WTC11 (cell line): ENCODE measurements at regions not wholly inside any gene's neighbourhood (a gene's known extent, or its start where the extent isn't known, plus 50 kb on each side); places are given as distances from the start of the nearest gene placed in this dataset.

Experiments
- ATAC-seq: fragments of 200-7000 bp; cut with Tn5 transposase; 2 replicates; pipeline ENCODE4 v1.10.0; 2021; ENCODE audit warnings: mild to moderate bottlenecking, moderate library complexity
- CTCF ChIA-PET: fragments of 300-600 bp; sonication (Branson Sonifier 250); formaldehyde crosslinking; loops from one replicate; lab custom pipeline; 2021; ENCODE audit warnings: antibody characterized with exemption; lab: Charles Lee
- POLR2A ChIA-PET: fragments of 350-600 bp; sonication (Branson Sonifier 250); formaldehyde crosslinking; loops from one replicate; lab custom pipeline; 2021; ENCODE audit warnings: antibody characterized with exemption; lab: Charles Lee
- DNase-seq: peaks from one replicate; pipeline ENCODE4 v3.0.0; 2021; ENCODE audit warnings: low spot score
- H3K27ac Mint-ChIP-seq: 2 replicates; pipeline ENCODE4 v1.8.0; 2021; ENCODE audit warnings: mixed read lengths
- H3K27me3 Mint-ChIP-seq: 2 replicates; pipeline ENCODE4 v1.8.0; 2021; ENCODE audit warnings: low read depth, mild to moderate bottlenecking, moderate library complexity, mixed read lengths
- H3K36me3 Mint-ChIP-seq: 2 replicates; pipeline ENCODE4 v1.8.0; 2021; ENCODE audit warnings: mixed read lengths
- H3K4me1 Mint-ChIP-seq: 2 replicates; pipeline ENCODE4 v1.8.0; 2022; ENCODE audit warnings: mixed read lengths
- H3K4me3 Mint-ChIP-seq: 2 replicates; pipeline ENCODE4 v1.8.0; 2021; ENCODE audit warnings: mild to moderate bottlenecking, moderate library complexity, mixed read lengths
- H3K9me3 Mint-ChIP-seq: 2 replicates; pipeline ENCODE4 v1.8.0; 2021; ENCODE audit warnings: mixed read lengths
- ATF1 ChIP-seq: sonication (generic); formaldehyde crosslinking; IDR thresholded peaks from 2 replicates; pipeline ENCODE4 v1.8.1; 2023; ENCODE audit warnings: mild to moderate bottlenecking, moderate library complexity, missing genetic modification reagents
- CDX4 ChIP-seq: fragments of 250-450 bp; sonication (Bioruptor Pico); IDR thresholded peaks from 2 replicates; pipeline ENCODE4 v1.9.0; 2021; ENCODE audit warnings: moderate library complexity, mild to moderate bottlenecking, inconsistent platforms, borderline replicate concordance
- CTCF ChIP-seq: fragments of 200-600 bp; IDR thresholded peaks from 2 replicates; pipeline ENCODE4 v1.8.0; 2022; ENCODE audit warnings: antibody characterized with exemption
- FOXP1 ChIP-seq: sonication (generic); formaldehyde crosslinking; IDR thresholded peaks from 2 replicates; pipeline ENCODE4 v1.8.0; 2022; ENCODE audit warnings: missing genetic modification reagents, mild to moderate bottlenecking, moderate library complexity, borderline replicate concordance
- HMGA2 ChIP-seq: fragments of 250-450 bp; sonication (Bioruptor Pico); IDR thresholded peaks from 2 replicates; pipeline ENCODE4 v1.4.0; 2021; ENCODE audit warnings: mild to moderate bottlenecking, moderate library complexity
- KAT7 ChIP-seq: sonication (generic); formaldehyde crosslinking; IDR thresholded peaks from 2 replicates; pipeline ENCODE4 v1.8.1; 2023; ENCODE audit warnings: missing genetic modification reagents, mild to moderate bottlenecking, borderline replicate concordance
- NFYB ChIP-seq: sonication (generic); formaldehyde crosslinking; conservative IDR thresholded peaks from 2 replicates; pipeline ENCODE4 v1.8.0; 2022; ENCODE audit warnings: low read depth, missing genetic modification reagents
- OVOL2 ChIP-seq: fragments of 250-450 bp; sonication (Bioruptor Pico); IDR thresholded peaks from 2 replicates; pipeline ENCODE4 v1.9.0; 2021; ENCODE audit warnings: mild to moderate bottlenecking, borderline replicate concordance
- SOX15 ChIP-seq: fragments of 250-450 bp; sonication (Bioruptor Pico); IDR thresholded peaks from 2 replicates; pipeline ENCODE4 v1.9.0; 2021; ENCODE audit warnings: mild to moderate bottlenecking
- USF1 ChIP-seq: sonication (generic); formaldehyde crosslinking; IDR thresholded peaks from 2 replicates; pipeline ENCODE4 v1.8.0; 2022; ENCODE audit warnings: mild to moderate bottlenecking, missing genetic modification reagents
- ZBTB43 ChIP-seq: sonication (generic); formaldehyde crosslinking; IDR thresholded peaks from 2 replicates; pipeline ENCODE4 v1.8.1; 2023; ENCODE audit warnings: mild to moderate bottlenecking, missing genetic modification reagents
- ZNF232 ChIP-seq: sonication (generic); formaldehyde crosslinking; IDR thresholded peaks from 2 replicates; pipeline ENCODE4 v1.8.0; 2022; ENCODE audit warnings: mild to moderate bottlenecking, missing genetic modification reagents
- ZNF317 ChIP-seq: sonication (generic); formaldehyde crosslinking; IDR thresholded peaks from 2 replicates; pipeline ENCODE4 v1.8.1; 2023; ENCODE audit warnings: low read depth, mild to moderate bottlenecking, moderate library complexity, missing genetic modification reagents, borderline replicate concordance
- TF ChIP-seq, protein P1 (sequence below): fragments of 250-450 bp; sonication (Bioruptor Pico); IDR thresholded peaks from 2 replicates; pipeline ENCODE4 v1.9.0; 2021; ENCODE audit warnings: mild to moderate bottlenecking, borderline replicate concordance
- TF ChIP-seq, protein P2 (sequence below): fragments of 250-450 bp; sonication (Bioruptor Pico); IDR thresholded peaks from 2 replicates; pipeline ENCODE4 v2.1.2; 2022; ENCODE audit warnings: mild to moderate bottlenecking, moderate library complexity
- TF ChIP-seq, protein P3 (sequence below): sonication (generic); formaldehyde crosslinking; IDR thresholded peaks from 2 replicates; pipeline ENCODE4 v1.8.0; 2023; ENCODE audit warnings: missing genetic modification reagents, mild to moderate bottlenecking, borderline replicate concordance

DNA sequence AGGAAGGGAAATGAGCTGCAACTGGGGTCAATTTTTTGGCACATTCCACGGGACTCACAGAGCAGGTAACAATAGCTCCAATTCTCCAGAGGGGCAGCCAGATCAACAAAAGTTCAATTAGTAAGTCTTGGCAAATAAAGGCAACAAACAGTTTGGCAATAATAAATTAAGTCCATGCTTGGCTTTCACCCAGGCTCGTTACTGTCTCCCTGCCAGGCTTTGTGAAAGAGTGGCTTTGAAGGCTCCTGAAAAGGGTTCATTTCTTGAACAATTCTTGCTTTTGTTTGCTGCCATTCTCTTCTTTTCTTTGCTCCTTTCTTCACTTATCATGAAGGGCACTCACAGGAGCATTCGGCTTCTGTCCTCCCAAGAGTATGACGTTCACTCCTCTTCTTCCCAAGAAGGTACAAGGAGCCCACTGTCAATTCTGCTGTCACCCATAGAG is 123.3 kb downstream of the APIP start (continued):
- TF ChIP-seq, protein P1, sequence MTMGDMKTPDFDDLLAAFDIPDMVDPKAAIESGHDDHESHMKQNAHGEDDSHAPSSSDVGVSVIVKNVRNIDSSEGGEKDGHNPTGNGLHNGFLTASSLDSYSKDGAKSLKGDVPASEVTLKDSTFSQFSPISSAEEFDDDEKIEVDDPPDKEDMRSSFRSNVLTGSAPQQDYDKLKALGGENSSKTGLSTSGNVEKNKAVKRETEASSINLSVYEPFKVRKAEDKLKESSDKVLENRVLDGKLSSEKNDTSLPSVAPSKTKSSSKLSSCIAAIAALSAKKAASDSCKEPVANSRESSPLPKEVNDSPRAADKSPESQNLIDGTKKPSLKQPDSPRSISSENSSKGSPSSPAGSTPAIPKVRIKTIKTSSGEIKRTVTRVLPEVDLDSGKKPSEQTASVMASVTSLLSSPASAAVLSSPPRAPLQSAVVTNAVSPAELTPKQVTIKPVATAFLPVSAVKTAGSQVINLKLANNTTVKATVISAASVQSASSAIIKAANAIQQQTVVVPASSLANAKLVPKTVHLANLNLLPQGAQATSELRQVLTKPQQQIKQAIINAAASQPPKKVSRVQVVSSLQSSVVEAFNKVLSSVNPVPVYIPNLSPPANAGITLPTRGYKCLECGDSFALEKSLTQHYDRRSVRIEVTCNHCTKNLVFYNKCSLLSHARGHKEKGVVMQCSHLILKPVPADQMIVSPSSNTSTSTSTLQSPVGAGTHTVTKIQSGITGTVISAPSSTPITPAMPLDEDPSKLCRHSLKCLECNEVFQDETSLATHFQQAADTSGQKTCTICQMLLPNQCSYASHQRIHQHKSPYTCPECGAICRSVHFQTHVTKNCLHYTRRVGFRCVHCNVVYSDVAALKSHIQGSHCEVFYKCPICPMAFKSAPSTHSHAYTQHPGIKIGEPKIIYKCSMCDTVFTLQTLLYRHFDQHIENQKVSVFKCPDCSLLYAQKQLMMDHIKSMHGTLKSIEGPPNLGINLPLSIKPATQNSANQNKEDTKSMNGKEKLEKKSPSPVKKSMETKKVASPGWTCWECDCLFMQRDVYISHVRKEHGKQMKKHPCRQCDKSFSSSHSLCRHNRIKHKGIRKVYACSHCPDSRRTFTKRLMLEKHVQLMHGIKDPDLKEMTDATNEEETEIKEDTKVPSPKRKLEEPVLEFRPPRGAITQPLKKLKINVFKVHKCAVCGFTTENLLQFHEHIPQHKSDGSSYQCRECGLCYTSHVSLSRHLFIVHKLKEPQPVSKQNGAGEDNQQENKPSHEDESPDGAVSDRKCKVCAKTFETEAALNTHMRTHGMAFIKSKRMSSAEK, result no peak

DNA sequence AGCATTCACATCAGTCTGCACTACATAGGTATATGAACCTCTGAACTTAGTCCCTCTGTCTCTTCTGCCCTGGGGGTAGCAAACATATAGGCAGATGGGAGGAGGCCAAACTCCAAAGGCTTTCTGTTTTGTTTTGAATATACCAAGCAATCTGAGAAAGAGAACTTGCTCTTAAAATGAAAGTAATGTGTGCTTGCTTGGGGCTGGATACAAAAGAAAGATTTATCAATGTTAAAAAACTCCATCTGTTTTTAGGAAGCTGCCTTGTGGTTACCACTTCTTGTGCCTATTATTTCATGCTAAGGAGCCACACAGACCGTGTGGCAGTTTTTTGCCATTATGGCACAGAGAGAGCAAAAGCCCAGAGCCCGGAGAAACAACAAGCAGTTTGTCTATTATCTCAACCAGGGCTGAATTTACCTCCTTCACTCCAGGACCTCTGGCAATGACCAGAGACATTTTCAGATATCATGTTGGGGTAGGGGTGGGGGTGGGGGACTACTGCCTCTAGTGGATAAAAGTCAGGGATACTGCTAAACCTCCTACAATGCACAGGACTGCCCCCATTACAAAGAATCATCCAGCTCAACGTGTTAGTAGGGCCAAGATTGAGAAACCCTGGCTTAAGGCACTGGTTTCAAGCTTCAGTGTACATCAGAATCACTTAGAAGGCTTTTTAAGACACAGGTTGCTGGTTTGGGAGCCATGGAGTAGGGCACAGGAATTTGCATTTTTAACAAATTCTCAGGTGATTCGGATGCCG is 124.2 kb downstream of the APIP start:
- Mint-ChIP-seq H3K9me3 (peaks cover 19% of the 10 kb centered on the region), H3K4me3 (no peak overlapping the region), H3K4me1 (peaks cover 34% of the 10 kb centered on the region), H3K27ac (no peak overlapping the region), H3K27me3 (no peaks in the 10 kb centered on the region; the same call in 1 of the 2 replicates)
- POLR2A ChIA-PET, result no interaction called here
- peak; percentile 72 for ATAC-seq
- CTCF ChIA-PET, result interaction anchor here (0.8 to 1.5 kb wide), 5 partner anchors 18 to 109 kb away, joined by 3 to 4 read pairs (median 3); no protein-coding TSS in a partner anchor
- no peak for DNase-seq
- TF ChIP-seq CDX4 (CRISPR knock-in tag) (no peak), HMGA2 (CRISPR knock-in tag) (no peak), NFYB (CRISPR knock-in tag) (no peak), USF1 (CRISPR knock-in tag) (no peak), FOXP1 (CRISPR knock-in tag) (no peak), SOX15 (no peak), ATF1 (no peak), KAT7 (no peak), ZNF232 (CRISPR knock-in tag) (no peak), ZNF317 (CRISPR knock-in tag) (no peak), OVOL2 (no peak), CTCF (no peak), ZBTB43 (CRISPR knock-in tag) (no peak)
- TF ChIP-seq, protein P2, sequence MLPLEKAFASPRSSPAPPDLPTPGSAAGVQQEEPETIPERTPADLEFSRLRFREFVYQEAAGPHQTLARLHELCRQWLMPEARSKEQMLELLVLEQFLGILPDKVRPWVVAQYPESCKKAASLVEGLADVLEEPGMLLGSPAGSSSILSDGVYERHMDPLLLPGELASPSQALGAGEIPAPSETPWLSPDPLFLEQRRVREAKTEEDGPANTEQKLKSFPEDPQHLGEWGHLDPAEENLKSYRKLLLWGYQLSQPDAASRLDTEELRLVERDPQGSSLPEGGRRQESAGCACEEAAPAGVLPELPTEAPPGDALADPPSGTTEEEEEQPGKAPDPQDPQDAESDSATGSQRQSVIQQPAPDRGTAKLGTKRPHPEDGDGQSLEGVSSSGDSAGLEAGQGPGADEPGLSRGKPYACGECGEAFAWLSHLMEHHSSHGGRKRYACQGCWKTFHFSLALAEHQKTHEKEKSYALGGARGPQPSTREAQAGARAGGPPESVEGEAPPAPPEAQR (CRISPR knock-in tag), result no peak
- TF ChIP-seq, protein P3, sequence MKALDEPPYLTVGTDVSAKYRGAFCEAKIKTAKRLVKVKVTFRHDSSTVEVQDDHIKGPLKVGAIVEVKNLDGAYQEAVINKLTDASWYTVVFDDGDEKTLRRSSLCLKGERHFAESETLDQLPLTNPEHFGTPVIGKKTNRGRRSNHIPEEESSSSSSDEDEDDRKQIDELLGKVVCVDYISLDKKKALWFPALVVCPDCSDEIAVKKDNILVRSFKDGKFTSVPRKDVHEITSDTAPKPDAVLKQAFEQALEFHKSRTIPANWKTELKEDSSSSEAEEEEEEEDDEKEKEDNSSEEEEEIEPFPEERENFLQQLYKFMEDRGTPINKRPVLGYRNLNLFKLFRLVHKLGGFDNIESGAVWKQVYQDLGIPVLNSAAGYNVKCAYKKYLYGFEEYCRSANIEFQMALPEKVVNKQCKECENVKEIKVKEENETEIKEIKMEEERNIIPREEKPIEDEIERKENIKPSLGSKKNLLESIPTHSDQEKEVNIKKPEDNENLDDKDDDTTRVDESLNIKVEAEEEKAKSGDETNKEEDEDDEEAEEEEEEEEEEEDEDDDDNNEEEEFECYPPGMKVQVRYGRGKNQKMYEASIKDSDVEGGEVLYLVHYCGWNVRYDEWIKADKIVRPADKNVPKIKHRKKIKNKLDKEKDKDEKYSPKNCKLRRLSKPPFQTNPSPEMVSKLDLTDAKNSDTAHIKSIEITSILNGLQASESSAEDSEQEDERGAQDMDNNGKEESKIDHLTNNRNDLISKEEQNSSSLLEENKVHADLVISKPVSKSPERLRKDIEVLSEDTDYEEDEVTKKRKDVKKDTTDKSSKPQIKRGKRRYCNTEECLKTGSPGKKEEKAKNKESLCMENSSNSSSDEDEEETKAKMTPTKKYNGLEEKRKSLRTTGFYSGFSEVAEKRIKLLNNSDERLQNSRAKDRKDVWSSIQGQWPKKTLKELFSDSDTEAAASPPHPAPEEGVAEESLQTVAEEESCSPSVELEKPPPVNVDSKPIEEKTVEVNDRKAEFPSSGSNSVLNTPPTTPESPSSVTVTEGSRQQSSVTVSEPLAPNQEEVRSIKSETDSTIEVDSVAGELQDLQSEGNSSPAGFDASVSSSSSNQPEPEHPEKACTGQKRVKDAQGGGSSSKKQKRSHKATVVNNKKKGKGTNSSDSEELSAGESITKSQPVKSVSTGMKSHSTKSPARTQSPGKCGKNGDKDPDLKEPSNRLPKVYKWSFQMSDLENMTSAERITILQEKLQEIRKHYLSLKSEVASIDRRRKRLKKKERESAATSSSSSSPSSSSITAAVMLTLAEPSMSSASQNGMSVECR (CRISPR knock-in tag), result no peak
- TF ChIP-seq, all 79 proteins: peak for 0
- H3K36me3 Mint-ChIP-seq, result peaks cover 21% of the 10 kb centered on the region
